ENCODE measurements at regions not wholly inside any gene's neighbourhood (a gene's known extent, or its start where the extent isn't known, plus 50 kb on each side); places are given as distances from the start of the nearest gene placed in this dataset.

- ChIA-PET CTCF (no interaction called here), POLR2A (no interaction called here)
- no peaks in the 10 kb centered on the region for H3K27me3 ChIP-seq (ENCODE audit: control insufficient read depth, insufficient read depth, low read length)
- no peak overlapping the region for H3K4me3 ChIP-seq (ENCODE audit: low read depth in 2 of 2, low read length in 2 of 2)
- H3K9me3 ChIP-seq (ENCODE audit: control insufficient read depth, insufficient read depth, low read depth, low read length), result no peaks in the 10 kb centered on the region
- no peak for TF ChIP-seq TCF7L2 (IDR thresholded peaks at IDR 0.05; ENCODE audit: low read depth, low read length)
- TF ChIP-seq, protein P1, sequence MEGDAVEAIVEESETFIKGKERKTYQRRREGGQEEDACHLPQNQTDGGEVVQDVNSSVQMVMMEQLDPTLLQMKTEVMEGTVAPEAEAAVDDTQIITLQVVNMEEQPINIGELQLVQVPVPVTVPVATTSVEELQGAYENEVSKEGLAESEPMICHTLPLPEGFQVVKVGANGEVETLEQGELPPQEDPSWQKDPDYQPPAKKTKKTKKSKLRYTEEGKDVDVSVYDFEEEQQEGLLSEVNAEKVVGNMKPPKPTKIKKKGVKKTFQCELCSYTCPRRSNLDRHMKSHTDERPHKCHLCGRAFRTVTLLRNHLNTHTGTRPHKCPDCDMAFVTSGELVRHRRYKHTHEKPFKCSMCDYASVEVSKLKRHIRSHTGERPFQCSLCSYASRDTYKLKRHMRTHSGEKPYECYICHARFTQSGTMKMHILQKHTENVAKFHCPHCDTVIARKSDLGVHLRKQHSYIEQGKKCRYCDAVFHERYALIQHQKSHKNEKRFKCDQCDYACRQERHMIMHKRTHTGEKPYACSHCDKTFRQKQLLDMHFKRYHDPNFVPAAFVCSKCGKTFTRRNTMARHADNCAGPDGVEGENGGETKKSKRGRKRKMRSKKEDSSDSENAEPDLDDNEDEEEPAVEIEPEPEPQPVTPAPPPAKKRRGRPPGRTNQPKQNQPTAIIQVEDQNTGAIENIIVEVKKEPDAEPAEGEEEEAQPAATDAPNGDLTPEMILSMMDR (IDR thresholded peaks at IDR 0.05), result no peak
- TF ChIP-seq, protein P2, sequence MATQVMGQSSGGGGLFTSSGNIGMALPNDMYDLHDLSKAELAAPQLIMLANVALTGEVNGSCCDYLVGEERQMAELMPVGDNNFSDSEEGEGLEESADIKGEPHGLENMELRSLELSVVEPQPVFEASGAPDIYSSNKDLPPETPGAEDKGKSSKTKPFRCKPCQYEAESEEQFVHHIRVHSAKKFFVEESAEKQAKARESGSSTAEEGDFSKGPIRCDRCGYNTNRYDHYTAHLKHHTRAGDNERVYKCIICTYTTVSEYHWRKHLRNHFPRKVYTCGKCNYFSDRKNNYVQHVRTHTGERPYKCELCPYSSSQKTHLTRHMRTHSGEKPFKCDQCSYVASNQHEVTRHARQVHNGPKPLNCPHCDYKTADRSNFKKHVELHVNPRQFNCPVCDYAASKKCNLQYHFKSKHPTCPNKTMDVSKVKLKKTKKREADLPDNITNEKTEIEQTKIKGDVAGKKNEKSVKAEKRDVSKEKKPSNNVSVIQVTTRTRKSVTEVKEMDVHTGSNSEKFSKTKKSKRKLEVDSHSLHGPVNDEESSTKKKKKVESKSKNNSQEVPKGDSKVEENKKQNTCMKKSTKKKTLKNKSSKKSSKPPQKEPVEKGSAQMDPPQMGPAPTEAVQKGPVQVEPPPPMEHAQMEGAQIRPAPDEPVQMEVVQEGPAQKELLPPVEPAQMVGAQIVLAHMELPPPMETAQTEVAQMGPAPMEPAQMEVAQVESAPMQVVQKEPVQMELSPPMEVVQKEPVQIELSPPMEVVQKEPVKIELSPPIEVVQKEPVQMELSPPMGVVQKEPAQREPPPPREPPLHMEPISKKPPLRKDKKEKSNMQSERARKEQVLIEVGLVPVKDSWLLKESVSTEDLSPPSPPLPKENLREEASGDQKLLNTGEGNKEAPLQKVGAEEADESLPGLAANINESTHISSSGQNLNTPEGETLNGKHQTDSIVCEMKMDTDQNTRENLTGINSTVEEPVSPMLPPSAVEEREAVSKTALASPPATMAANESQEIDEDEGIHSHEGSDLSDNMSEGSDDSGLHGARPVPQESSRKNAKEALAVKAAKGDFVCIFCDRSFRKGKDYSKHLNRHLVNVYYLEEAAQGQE (IDR thresholded peaks at IDR 0.05; ENCODE audit: insufficient read depth in 1 of 2, low read depth in 2 of 2, low read length in 1 of 2), result no peak
- TF ChIP-seq POLR2AphosphoS5 (IDR thresholded peaks at IDR 0.05; ENCODE audit: low read depth, low read length), result no peak
- no peak for TF ChIP-seq SIN3A (IDR thresholded peaks at IDR 0.05; ENCODE audit: borderline replicate concordance, insufficient read depth, low read depth, low read length)
- in situ Hi-C loops (cut with HindIII; ENCODE audit: low pct_unique_long_range_greater_than_20kb, low sequenced_read_pairs) (no loop called here), intact Hi-C loops (cut with micrococcal nuclease; ENCODE audit: unreplicated experiment) (no loop called here)
- H3K36me3 ChIP-seq (ENCODE audit: control insufficient read depth, insufficient read depth, low read length), result no peaks in the 10 kb centered on the region
- no peaks in the 10 kb centered on the region for H3K4me1 ChIP-seq (ENCODE audit: control insufficient read depth, insufficient read depth, low read length)
- BruUV-seq (replicated peaks), result no TSS peak
- ATAC-seq (no peak), DNase-seq (ENCODE audit: low read depth, low spot score) (no peak)
- no peak overlapping the region for H3K27ac ChIP-seq (ENCODE audit: low read length)
Measured at GRCh38 chr2:81436256-81436655, 1131.7 kb upstream of the LRRTM1 start.

- DNase-seq (ENCODE audit: low read depth, low spot score) (no peak), ATAC-seq (no peak)
- H3K9me3 ChIP-seq (ENCODE audit: control insufficient read depth, insufficient read depth, low read depth, low read length), result no peaks in the 10 kb centered on the region
- no peaks in the 10 kb centered on the region for H3K27me3 ChIP-seq (ENCODE audit: control insufficient read depth, insufficient read depth, low read length)
- no TSS peak for BruUV-seq (replicated peaks)
- no peaks in the 10 kb centered on the region for H3K4me1 ChIP-seq (ENCODE audit: control insufficient read depth, insufficient read depth, low read length)
- intact Hi-C loops (cut with micrococcal nuclease; ENCODE audit: unreplicated experiment), result no loop called here
- POLR2A ChIA-PET, result no interaction called here
- H3K4me3 ChIP-seq (ENCODE audit: low read depth in 2 of 2, low read length in 2 of 2), result no peak overlapping the region
- TF ChIP-seq TCF7L2 (IDR thresholded peaks at IDR 0.05; ENCODE audit: low read depth, low read length) (no peak), POLR2AphosphoS5 (IDR thresholded peaks at IDR 0.05; ENCODE audit: low read depth, low read length) (no peak), SIN3A (IDR thresholded peaks at IDR 0.05; ENCODE audit: borderline replicate concordance, insufficient read depth, low read depth, low read length) (no peak)
- TF ChIP-seq, protein P1 (IDR thresholded peaks at IDR 0.05), result no peak
- TF ChIP-seq, protein P2 (IDR thresholded peaks at IDR 0.05; ENCODE audit: insufficient read depth in 1 of 2, low read depth in 2 of 2, low read length in 1 of 2), result no peak
- no peaks in the 10 kb centered on the region for H3K36me3 ChIP-seq (ENCODE audit: control insufficient read depth, insufficient read depth, low read length)
- CTCF ChIA-PET, result no interaction called here
- H3K27ac ChIP-seq (ENCODE audit: low read length), result no peak overlapping the region
- in situ Hi-C loops (cut with HindIII; ENCODE audit: low pct_unique_long_range_greater_than_20kb, low sequenced_read_pairs), result no loop called here
Measured at GRCh38 chr2:81412681-81413080, 1108.1 kb upstream of the LRRTM1 start.

Measured in Panc1 (cell line).